HepG2 (cell line): ENCODE measurements at regions not wholly inside any gene's neighbourhood (a gene's known extent, or its start where the extent isn't known, plus 50 kb on each side); places are given as distances from the start of the nearest gene placed in this dataset.

Experiments
- EP300 ChIP-seq, 3 experiments: sonication (generic) in 1 of 3; formaldehyde crosslinking in 1 of 3; IDR thresholded peaks; 2 replicates each; pipeline versions ENCODE4 v1.5.1 to v1.6.1; 2011 to 2020; ENCODE audit warnings: low read depth in 2 of 3, low read length in 2 of 3, borderline replicate concordance in 1 of 3, improper control_type of control experiment in 1 of 3, mild to moderate bottlenecking in 1 of 3, missing genetic modification reagents in 1 of 3, moderate library complexity in 1 of 3
- POLR2A ChIP-seq, 2 experiments: IDR thresholded peaks; 2 replicates each; pipeline ENCODE4 v1.6.1; 2011; ENCODE audit warnings: low read depth in 2 of 2, low read length in 2 of 2, mild to moderate bottlenecking in 1 of 2, moderate library complexity in 1 of 2; ENCODE audit not compliant: insufficient read depth in 1 of 2
- ZNF292 ChIP-seq: sonication (generic); formaldehyde crosslinking; IDR thresholded peaks from 2 replicates; pipeline ENCODE4 v1.8.1; 2022; ENCODE audit warnings: mild to moderate bottlenecking, low read depth, missing genetic modification reagents, borderline replicate concordance

DNA sequence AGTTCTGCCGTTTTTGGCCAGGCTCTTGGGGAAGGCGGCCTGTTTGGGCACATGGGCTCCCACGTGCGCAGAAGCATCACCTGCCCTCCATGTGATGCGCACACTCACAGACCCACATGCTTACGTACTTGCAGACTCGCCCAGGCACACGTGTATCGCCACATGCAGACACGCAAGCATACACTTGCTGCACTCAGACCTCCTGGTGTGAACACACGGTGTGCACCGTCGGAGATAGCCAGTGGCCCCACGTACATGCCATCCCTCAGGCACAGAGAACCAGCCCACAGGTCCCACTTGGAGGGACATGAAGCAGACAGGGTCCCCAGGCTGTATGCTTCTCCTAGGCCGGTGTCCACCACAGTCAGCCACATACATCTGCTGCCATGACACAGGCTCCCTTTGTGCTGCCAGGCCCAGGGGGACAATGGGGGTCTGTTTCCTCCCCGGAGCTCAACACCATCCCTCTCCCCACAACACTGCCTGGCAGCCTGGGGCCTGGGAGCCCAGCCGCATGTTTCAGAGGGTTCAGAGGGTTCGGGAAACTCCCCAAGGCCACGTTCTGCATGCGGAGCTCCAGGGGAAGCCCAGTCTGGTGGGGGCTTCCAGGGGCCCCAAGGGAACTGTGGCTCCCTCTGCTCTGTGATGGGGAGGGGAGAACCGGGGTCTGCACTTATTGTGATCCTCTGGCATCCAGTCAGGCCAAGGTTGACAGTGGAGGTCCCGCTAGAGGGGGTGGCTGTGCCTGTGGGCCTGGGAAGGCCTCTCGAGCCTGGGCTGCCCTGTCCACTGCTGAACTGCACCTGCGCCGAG is 208.1 kb upstream of the HAAO start:
- TF ChIP-seq POLR2A (IDR thresholded peaks at IDR 0.05; ENCODE audit: insufficient read depth in 1 of 2, low read depth in 2 of 2, low read length in 2 of 2) (no peak), EP300 (IDR thresholded peaks at IDR 0.05; ENCODE audit: low read depth in 2 of 2, low read length in 2 of 2) (peak; percentile 37 to 52; a peak in 3 of 4 replicates), EP300 (CRISPR knock-in tag; IDR thresholded peaks at IDR 0.05; ENCODE audit: borderline replicate concordance) (no peak), ZNF292 (CRISPR knock-in tag) (peak; percentile 52; the same call in 1 of the 2 replicates)
